HG02763 (cell line): ENCODE measurements at regions not wholly inside any gene's neighbourhood (a gene's known extent, or its start where the extent isn't known, plus 50 kb on each side); places are given as distances from the start of the nearest gene placed in this dataset.

ENCODE experiments used
- ATAC-seq: cut with Tn5 transposase; IDR thresholded peaks from one replicate; pipeline ENCODE4 v1.9.1; 2021; ENCODE audit warnings: mild to moderate bottlenecking, moderate library complexity; ENCODE audit not compliant: unreplicated experiment

DNA sequence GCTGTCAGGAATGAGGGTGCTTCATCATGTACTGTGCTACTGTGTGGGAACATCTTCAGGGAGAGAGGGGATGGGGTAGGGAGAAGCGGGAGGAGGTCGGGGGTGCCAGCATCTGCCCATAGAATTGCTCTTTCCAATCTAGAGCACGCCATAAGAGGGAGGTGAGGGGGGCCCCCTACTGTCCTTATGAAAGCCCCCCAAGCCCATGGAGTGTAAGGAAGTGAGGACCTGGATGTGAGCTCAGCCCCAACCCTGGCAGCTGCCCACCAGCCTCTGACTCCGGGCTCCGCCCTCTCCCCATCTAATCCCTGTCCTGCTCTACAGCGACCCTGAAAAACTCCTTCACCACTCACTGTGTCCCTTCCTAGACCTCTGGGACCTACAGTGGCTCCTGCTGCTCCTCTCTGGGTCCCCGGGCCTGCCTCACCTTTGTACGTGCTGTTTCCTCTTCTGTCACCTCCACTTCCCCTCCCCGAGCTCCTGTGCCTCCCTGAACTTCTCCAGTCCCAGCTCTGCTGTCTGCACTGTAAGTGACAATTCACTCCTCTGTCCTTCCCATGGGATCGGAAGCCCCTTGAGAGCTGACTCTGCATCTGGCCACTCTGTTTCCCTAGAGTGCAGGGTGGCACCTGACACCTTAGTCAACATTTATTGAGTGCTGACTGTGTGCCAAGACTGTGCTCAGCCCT, 269.4 kb downstream of the PTPRU start:
- ATAC-seq = no peak

DNA sequence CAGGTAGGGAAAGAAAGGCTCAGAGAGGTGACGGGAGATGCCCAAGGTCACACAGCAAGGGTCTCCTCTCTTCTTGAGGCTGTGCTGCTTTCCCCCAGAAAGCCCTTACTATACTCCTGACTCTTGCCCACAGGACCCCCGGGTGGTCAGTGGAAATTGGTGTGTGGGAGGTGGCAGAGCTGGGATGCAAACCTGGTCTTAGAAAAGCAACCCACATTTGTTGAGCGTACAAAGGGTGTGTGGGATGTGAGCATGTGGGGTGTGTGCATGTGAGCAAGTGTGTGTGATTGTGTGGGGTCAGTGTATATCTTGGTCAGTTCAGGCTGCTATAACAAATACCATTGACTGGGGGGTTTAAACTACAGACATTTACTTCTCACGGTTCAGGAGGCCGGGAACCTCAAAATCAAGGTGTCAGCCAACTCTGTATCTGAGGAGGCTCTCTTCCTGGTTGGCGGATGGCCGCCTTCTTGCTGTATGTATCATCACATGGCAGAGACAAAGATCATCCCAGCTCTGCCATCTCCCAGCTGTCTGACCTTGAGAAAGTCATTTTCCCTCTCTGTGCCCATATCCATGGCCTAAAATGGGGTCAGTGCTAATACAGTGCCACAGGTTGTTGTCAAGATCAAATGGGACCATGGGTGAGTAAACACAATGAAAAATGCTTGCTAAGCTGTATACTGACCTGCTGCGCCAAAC, 268.5 kb downstream of the PTPRU start:
- ATAC-seq = no peak

DNA sequence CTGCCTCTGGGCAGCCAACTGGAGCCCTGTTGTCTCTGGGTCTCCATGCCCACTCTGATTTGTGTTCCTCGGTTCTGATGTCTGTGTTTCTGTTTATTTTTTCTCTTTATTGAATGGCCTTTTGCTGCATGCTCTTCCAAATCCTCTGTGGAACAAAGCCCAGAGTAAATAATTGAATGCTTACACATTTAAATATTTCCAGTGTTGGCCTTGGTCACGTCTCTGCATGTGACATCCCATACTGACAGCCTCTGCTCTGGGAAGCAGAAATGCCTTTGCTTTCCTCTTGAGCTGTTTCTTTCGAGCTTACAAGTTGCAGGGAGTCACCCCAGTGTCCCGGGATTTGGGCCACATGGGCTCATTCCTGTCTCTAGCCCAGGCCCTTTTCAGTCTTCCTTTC, 267.9 kb downstream of the PTPRU start:
- ATAC-seq = no peak

DNA sequence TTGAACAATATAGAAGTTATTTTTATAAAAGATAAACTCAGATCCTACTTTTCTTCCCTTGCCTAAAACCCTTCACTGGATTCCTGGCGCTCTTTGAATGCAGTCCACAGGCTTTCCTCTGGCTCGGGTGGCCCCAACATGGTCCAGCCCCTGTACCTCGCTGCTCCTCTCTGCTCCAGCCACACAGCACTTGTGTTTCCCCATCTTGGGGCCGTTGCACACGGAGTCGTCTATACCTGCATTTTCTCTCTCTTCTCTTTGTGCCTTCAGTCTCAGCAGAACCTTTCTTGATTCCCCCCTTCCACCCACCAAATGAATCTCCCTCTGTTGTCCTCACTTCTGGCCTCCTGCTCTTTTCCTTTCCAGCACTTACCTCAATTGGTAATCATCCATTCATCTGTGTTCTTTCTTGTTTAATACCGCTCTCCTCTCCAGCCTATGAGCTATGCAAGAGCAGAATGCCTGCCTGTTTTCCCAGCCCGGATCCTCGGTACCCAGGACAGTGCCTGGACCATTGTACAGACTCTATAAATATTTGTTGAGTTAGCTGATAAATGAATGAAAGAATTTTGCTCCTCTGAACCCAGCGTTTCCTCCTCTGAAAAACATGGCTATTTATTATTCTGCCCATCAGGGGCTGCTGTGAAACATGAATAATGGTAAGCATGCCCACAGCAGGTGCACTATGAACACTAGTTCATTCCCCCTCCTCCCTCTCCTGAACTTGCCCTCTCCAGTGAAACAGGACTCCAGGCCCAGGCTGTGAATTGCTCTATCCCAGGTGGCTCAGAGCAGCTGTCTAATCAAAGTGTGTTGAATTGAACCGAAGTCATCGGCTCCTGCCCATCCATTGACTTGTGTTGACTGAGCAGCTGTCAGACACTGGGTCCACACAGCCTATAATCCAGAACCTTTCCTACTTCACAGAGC, 266.9 kb downstream of the PTPRU start:
- ATAC-seq = no peak

DNA sequence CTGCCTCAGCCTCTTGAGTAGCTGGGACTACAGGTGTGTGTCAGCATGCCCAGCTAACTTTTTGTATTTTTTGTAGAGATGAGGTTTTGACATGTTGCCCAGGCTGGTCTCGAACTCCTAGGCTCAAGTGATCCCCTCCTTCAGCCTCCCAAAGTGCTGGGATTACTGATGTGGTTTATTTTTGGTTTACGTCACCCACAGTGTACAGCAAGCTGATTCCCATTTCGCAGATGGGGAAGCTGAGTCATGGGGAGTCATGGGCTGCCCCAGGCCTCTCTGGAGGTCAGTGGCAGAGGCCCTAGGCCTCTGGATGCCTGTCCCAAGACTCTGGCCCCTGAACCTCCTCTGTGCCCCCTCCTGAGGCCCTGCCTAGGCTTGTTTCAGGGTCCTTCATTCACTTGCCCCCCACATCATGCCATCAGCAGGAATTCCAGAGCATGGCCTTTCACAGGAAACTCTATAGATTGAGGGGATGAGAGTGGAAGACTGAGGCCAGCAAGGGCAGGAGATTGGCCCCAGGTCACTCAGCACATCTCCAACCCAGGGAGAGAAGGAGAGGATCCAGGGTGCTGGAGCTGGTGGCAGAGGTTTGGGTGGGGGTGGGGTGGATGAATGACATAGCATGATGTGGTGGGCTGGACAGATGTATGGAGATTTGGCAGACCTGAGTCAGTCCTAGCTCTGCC, 266.0 kb downstream of the PTPRU start:
- ATAC-seq = no peak

DNA sequence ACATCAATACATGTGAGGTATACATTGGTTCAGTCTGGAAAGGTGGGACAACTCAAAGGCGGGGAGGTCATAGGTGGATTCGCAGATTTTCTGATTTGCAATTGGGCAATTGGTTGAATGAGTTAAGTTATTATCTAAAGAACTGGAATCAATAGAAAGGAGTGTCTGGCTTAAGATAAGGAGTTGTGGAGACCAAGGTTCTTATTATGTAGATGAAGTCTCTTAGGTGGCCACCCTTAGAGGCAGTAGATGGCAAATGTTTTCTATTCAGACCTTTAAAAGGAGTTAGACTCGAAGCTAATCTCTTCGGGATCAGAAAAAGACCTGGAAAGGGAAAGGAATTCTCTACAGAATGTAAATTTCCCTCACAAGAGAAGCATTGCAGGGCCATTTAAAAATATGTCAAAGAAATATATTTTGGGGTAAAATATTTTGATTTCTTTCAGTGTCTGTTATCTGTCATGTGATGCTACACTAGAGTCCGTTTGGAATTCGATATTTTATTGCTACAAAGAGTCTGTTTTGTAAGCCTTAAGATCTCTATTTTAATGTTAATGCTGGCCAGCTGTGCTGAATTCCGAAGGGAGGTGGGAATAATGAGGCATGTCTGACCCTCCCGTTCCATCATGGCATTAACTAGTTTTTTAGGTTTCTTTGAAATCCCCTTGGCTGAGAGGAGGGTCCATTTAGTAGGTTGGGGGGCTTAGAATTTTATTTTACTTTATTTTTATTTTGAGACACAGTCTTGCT, 265.1 kb downstream of the PTPRU start:
- ATAC-seq = no peak

DNA sequence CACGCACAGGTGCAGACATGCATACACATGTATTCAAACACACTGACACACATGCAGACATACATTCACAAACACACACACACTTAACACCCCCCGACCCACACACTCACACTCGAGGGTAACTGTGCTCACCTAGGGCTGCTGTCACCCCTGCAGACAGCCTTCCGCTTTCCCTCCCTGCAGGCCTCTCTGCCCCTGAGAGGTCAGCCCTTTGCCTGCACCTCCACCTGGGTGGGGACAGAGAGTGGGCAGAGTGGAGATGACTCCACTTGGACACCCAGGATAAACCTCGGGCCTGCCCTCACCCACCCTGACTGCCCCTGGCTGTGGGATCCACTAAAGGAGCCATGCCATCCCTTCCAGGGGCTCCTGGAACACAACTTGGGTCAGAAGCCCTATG, 264.3 kb downstream of the PTPRU start:
- no peak for ATAC-seq

DNA sequence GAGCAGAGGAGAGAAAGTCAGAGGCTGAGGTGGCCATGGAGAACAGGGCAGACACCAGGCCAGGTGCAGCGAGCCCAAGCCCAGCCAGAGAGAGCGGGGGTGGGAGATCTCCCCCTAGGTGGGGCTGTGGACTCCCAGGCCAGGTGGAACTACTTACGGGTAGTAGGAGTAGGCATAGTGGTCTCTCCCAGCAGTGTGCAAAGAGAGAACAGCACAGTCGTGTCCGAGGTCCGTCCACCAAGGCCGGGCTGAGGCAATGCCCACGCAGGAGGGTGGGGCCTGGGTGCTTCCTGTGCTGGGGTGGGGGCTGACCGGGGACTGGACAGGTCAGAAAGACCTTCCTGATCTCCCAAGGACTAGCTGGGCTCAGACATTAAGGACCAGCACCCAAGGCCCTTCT, 263.7 kb downstream of the PTPRU start:
- no peak for ATAC-seq

DNA sequence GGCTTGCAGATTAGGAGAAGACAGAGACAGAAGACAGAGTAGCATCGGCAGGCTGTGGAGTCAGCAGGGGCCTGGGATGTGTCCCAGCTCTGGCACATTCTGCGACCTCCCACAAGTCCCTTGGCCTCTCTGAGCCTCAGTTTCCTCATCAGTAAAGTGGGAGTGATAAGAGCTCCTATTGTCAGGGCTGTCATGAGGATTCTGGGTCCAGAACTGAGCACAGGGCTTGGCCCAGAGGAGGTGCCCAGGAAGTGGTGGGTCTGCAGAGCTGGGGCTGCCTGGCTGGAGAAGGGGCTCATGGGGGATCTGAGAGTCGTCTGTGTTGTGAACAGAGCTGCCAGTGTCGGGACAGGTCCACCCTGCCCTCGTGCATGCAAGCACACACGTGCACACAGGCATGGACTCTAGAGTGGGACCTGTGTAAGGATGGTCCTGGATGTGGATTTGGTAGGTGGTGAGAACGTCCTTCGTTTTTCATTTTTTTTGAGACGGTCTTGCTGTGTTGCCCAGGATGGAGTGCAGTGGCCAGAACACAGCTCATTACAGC, 262.9 kb downstream of the PTPRU start:
- ATAC-seq = no peak

DNA sequence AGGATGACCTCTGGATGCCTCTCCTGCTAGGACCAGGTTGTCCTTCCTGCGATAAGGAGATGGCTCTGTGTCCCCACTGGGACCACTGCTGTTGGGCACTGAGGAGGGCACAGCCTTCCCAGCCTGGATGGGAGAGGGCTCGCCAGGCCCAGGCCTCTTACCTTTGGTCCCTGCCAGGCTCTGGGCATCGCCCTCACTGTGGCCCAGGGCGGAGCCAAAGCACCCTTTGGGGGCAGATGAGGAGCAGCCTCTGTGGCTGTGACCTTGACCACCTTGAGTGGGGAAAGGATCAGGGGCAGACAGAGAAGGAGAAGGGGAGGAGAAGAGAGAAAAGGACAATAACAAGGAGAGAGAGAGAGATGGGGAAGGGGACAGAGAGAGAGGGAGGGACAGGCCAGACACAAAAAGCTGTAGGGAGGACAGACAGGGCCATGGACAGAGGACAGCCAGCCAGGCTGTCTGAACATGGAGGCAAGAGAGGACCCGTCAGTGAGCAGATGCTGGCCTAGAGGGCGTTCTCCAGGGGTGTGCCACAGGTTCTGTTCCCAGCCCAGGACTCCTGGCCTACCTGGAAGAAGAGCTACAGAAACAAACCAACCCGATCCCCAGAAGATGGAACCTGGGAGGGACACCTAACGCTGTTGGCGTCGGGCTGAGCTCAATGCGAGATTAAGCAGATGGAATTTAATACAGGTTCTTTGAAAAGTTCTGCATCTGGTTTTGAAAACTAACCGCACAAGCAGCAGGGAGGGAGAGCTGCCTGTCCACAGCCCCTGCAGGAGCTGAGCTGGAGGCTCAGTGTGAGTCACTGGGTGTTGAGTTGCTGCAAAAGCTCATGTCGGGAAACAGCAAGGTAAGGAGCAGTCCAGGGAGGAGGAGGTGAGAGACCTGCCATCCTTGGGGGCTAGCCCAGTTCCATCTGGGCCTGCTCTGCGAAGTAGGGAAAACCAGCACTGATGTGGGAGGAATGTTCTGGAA, 262.1 kb downstream of the PTPRU start:
- no peak for ATAC-seq

DNA sequence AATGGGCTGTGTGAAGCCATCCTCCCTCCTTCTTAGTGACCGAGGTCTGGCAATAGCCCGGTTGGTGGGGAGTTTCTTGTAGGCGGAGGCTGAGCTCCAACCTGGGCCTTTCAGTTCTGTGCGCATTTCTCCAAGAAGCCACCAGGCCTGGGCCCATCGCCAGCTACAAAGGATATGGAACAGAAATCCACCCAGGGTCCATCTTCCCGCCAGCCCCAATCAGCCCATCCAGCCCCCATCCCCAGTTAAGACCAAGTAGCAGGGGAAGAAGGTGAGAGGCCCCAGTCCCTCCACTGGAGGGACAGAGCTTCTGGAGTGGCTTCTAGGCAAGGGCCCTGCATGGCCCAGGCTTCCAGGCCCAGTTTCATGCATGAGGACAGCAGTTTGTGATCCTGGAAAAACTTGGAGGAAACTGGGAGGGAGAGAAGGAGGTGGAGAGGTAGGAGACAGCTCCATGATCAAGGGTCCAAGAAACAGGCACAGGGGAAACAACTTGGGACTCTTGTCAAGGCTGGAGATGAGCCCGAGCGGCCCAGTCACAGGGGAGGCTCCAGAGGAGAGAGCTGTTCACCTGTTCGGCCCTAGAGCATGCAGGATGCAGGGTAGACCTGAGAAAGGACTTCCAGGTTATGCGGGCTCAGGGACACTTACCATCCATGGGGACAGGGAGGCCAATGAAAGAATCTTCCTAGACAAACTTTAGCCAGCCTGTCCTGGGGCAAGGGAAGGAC, 261.2 kb downstream of the PTPRU start:
- ATAC-seq = no peak

DNA sequence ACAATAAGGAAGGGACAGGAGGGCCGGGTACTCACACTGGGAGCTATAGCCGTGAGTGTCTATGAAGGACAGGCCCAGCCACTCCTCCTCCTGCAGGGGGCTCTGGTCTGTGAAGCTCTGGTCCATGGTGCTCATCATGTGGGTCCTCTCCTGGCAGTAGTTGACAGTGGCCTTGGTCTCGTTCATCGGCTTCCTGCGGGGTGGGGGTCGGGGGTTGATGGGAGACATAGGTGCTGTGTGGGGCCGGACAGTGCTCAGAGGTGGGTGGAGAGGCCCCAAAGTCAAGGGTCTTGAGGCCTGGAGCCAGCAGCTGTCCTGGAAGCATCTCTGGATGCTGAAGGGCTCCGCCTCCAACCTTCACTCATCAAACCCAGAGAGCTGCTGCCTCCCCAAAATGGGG, 260.4 kb downstream of the PTPRU start:
- no peak for ATAC-seq

DNA sequence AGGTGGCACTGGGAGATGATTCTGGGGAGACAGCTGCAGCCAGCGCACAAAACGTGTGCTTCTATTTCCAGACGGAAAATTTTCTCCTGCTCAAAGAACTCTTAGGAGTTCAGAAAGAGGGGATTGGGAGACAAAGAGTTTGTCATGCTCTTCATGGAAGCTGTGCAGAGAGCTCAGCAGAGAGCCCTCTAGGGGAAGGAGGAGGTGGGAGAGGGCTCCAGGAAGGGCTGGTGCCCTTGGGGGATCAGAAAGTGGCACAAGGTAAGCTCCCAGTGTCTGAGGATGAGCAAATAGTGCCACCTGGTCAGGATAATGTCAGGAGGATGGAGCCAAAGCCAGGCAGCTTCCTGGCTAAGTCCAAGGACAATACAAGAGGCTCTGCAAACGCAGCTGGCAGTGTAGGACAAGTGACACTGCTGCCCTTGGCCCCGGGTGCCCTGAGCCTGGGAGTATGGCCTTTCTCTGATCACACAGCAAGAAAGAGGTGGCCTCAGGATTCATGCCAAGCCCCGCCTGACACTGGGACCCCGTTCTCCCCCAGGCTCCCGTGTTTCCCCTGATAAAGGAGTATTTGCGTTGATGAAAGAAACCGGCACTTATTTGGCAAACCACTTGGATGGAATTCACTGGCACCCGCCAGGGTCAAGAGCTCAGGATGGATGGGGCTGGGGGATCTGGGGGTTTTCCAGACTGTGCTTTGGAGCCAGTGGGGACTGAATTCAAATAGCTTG, 254.0 kb downstream of the PTPRU start:
- ATAC-seq = no peak

DNA sequence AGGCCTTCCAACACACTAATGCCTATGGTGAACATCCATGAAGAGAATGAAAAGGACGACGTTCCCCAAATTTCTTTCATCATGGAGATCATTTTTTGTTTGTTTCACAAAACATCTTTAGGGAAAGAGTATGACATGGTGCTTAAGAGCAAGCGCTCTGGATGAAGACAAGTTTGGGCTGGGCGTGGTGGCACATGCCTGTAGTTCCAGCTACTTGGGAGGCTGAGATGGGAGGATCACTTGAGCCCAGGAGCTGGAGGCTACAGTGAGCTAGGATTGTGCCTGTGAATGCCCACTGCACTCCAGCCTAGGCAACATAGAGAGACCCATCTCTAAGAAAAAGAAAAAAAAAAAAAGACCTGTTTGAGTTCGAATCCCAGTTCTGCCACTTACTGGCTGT, 253.1 kb downstream of the PTPRU start:
- ATAC-seq = no peak

DNA sequence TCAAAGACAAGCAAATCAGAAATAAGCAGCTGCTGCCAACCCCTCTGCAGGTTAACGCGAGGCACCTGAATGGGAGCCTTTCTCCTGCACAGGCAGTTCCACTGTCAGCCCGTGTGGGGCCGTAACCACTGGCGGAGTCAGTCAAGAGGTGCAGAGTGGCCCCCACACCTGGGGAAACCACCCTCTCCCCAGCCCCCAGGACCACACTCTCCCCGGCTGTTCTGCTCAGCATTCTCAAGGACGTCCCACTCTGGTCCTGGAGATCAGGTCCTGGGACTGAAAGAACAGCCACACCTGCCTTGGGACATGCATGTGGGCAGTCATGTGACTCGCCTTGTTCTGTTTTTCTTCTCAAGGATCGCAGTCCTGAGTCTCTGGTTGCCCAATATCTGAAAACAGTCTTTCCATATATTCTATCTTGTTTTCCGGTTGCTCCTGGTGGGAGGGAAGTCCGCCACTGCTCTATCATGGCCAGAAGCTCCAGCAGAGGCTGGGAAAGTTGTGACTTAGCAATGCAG, 252.5 kb downstream of the PTPRU start:
- no peak for ATAC-seq

DNA sequence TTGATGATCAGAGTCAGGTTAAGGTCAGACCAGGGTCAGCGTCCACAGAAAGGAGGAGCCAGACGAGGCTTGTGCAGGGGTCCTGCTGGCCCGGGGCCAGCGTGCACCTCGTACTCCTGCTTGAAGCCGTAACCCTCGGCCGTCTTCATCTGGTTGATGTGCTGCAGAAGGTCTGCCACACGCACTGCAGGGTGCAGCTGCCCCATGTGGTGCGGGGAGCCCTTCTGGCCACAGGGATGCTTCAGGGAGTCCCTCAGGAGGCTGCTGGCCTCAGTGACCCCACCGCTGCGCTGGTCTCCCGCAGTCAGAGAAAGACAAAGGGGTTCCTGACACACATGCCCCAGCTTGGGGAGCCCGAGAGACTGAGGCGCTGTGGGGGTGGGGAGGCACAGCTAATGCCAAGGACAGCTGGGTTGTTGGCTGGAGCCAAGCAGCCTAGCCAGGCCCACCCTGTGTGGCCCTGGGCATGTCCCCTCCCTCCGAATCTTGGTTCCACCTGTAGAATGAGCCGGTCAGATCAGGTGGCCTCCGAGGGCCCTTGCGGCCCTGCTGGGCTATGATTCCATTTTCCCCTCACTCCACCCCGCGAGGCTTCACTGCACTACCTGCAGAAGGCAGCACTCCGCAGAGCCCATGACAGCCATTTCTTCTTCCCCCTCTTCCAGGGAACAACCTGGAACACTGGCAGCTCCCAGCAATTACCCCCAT, 251.9 kb downstream of the PTPRU start:
- ATAC-seq = no peak

DNA sequence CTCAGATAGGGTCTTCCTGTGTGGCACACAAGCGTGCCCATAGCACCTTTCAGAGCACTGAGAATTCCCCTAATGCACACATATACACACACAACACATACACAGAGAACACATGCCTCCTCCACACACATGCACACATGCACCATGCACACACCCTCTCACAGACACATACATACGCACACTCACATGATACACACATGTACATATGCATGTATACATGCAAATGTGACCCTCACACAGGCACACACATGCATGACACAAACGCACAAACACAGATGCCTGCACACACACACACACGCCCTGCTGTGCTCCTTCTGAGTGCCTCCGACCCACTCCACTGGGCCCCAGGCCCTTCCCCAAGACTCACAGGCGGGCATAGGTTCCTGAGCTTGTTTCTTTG, 251.0 kb downstream of the PTPRU start:
- ATAC-seq = no peak
